ENCODE measurements at regions not wholly inside any gene's neighbourhood (a gene's known extent, or its start where the extent isn't known, plus 50 kb on each side); places are given as distances from the start of the nearest gene placed in this dataset.

- ATAC-seq (ENCODE audit: low read depth in 2 of 2), result no peak
- H3K4me3 ChIP-seq (ENCODE audit: low read depth, low read length), result no peak overlapping the region
- no peaks in the 10 kb centered on the region for H3K4me1 ChIP-seq (ENCODE audit: control insufficient read depth, insufficient read depth, low read length, poor library complexity, severe bottlenecking)
- no peak overlapping the region for H3K27ac ChIP-seq (ENCODE audit: insufficient read depth, low read length, poor library complexity, severe bottlenecking)
- no peak overlapping the region for H3K4me3 Mint-ChIP-seq
- H3K36me3 Mint-ChIP-seq, result no peaks in the 10 kb centered on the region
- peaks cover 0 to 5% of the 10 kb centered on the region in 2 experiments for H3K9me3 ChIP-seq (ENCODE audit: control insufficient read depth in 2 of 2, low read length in 2 of 2)
- peaks cover 3 to 30% (median 11%) of the 10 kb centered on the region in 7 donors for H3K9me3 Mint-ChIP-seq
- no peak overlapping the region for H3K27ac Mint-ChIP-seq
- no peaks in the 10 kb centered on the region for H3K27me3 Mint-ChIP-seq
- no peaks in the 10 kb centered on the region for H3K27me3 ChIP-seq (ENCODE audit: control insufficient read depth, insufficient read depth, low read length)
- H3K36me3 ChIP-seq (ENCODE audit: control insufficient read depth, insufficient read depth, low read length), result no peaks in the 10 kb centered on the region
- no peaks in the 10 kb centered on the region for H3K4me1 Mint-ChIP-seq
- DNase-seq, result no peak
Observed at GRCh38 chr2:116874021-116874420, 940.5 kb upstream of the DDX18 start.

- peaks cover 0 to 39% (median 8%) of the 10 kb centered on the region in 7 donors for H3K9me3 Mint-ChIP-seq
- Histone ChIP-seq H3K36me3 (ENCODE audit: control insufficient read depth, insufficient read depth, low read length) (no peaks in the 10 kb centered on the region), H3K9me3 (ENCODE audit: control insufficient read depth in 2 of 2, low read length in 2 of 2) (peaks cover 0 to 4% of the 10 kb centered on the region in 2 experiments), H3K27ac (ENCODE audit: insufficient read depth, low read length, poor library complexity, severe bottlenecking) (no peak overlapping the region), H3K4me1 (ENCODE audit: control insufficient read depth, insufficient read depth, low read length, poor library complexity, severe bottlenecking) (no peaks in the 10 kb centered on the region), H3K27me3 (ENCODE audit: control insufficient read depth, insufficient read depth, low read length) (no peaks in the 10 kb centered on the region), H3K4me3 (ENCODE audit: low read depth, low read length) (no peak overlapping the region)
- no peak overlapping the region for H3K4me3 Mint-ChIP-seq
- no peak overlapping the region for H3K27ac Mint-ChIP-seq
- no peaks in the 10 kb centered on the region for H3K27me3 Mint-ChIP-seq
- H3K36me3 Mint-ChIP-seq, result no peaks in the 10 kb centered on the region
- ATAC-seq (ENCODE audit: low read depth in 2 of 2) (no peak), DNase-seq (no peak)
- H3K4me1 Mint-ChIP-seq, result no peaks in the 10 kb centered on the region
Observed at GRCh38 chr2:116877274-116877673, 937.2 kb upstream of the DDX18 start.

- Mint-ChIP-seq H3K27me3 (no peaks in the 10 kb centered on the region), H3K9me3 (peaks cover 0 to 34% (median 8%) of the 10 kb centered on the region in 7 donors), H3K36me3 (no peaks in the 10 kb centered on the region), H3K27ac (no peak overlapping the region), H3K4me3 (no peak overlapping the region), H3K4me1 (no peaks in the 10 kb centered on the region)
- Histone ChIP-seq H3K27ac (ENCODE audit: insufficient read depth, low read length, poor library complexity, severe bottlenecking) (no peak overlapping the region), H3K9me3 (ENCODE audit: control insufficient read depth in 2 of 2, low read length in 2 of 2) (peaks cover 0 to 4% of the 10 kb centered on the region in 2 experiments), H3K4me3 (ENCODE audit: low read depth, low read length) (no peak overlapping the region), H3K27me3 (ENCODE audit: control insufficient read depth, insufficient read depth, low read length) (no peaks in the 10 kb centered on the region), H3K36me3 (ENCODE audit: control insufficient read depth, insufficient read depth, low read length) (no peaks in the 10 kb centered on the region), H3K4me1 (ENCODE audit: control insufficient read depth, insufficient read depth, low read length, poor library complexity, severe bottlenecking) (no peaks in the 10 kb centered on the region)
- ATAC-seq (ENCODE audit: low read depth in 2 of 2) (no peak), DNase-seq (no peak)
Observed at GRCh38 chr2:116877944-116878343, 936.5 kb upstream of the DDX18 start.

- H3K4me1 Mint-ChIP-seq, result no peaks in the 10 kb centered on the region
- H3K36me3 ChIP-seq (ENCODE audit: control insufficient read depth, insufficient read depth, low read length), result no peaks in the 10 kb centered on the region
- H3K4me3 ChIP-seq (ENCODE audit: low read depth, low read length), result no peak overlapping the region
- ATAC-seq (ENCODE audit: low read depth in 2 of 2), result no peak
- no peak overlapping the region for H3K27ac ChIP-seq (ENCODE audit: insufficient read depth, low read length, poor library complexity, severe bottlenecking)
- no peak overlapping the region for H3K4me3 Mint-ChIP-seq
- no peak for DNase-seq
- H3K27ac Mint-ChIP-seq, result no peak overlapping the region
- no peaks in the 10 kb centered on the region for H3K9me3 ChIP-seq (ENCODE audit: control insufficient read depth in 2 of 2, low read length in 2 of 2)
- H3K4me1 ChIP-seq (ENCODE audit: control insufficient read depth, insufficient read depth, low read length, poor library complexity, severe bottlenecking), result no peaks in the 10 kb centered on the region
- no peaks in the 10 kb centered on the region for H3K27me3 Mint-ChIP-seq
- no peaks in the 10 kb centered on the region for H3K36me3 Mint-ChIP-seq
- H3K9me3 Mint-ChIP-seq, result peaks cover 0 to 29% (median 6%) of the 10 kb centered on the region in 7 donors
- H3K27me3 ChIP-seq (ENCODE audit: control insufficient read depth, insufficient read depth, low read length), result no peaks in the 10 kb centered on the region
Observed at GRCh38 chr2:116879650-116880160, 934.8 kb upstream of the DDX18 start.

- Mint-ChIP-seq H3K36me3 (no peaks in the 10 kb centered on the region), H3K9me3 (peaks cover 2 to 21% (median 8%) of the 10 kb centered on the region in 7 donors)
Observed at GRCh38 chr2:116891191-116891590, 923.3 kb upstream of the DDX18 start.

GRCh38 chr2:116911540-116911939 is 903.0 kb upstream of the DDX18 start:
- no peak overlapping the region for H3K4me3 Mint-ChIP-seq
- H3K27me3 Mint-ChIP-seq, result no peaks in the 10 kb centered on the region
- H3K36me3 ChIP-seq (ENCODE audit: control insufficient read depth, insufficient read depth, low read length), result no peaks in the 10 kb centered on the region
- no peaks in the 10 kb centered on the region for H3K27me3 ChIP-seq (ENCODE audit: control insufficient read depth, insufficient read depth, low read length)
- H3K4me3 ChIP-seq (ENCODE audit: low read depth, low read length), result no peak overlapping the region
- no peaks in the 10 kb centered on the region for H3K36me3 Mint-ChIP-seq
- no peaks in the 10 kb centered on the region for H3K9me3 ChIP-seq (ENCODE audit: control insufficient read depth in 2 of 2, low read length in 2 of 2)
- peaks cover 1 to 22% (median 7%) of the 10 kb centered on the region in 7 donors for H3K9me3 Mint-ChIP-seq
- DNase-seq, result no peak
- ATAC-seq (ENCODE audit: low read depth in 2 of 2), result no peak
- no peak overlapping the region for H3K27ac Mint-ChIP-seq
- H3K4me1 Mint-ChIP-seq, result no peaks in the 10 kb centered on the region
- H3K27ac ChIP-seq (ENCODE audit: insufficient read depth, low read length, poor library complexity, severe bottlenecking), result no peak overlapping the region
- H3K4me1 ChIP-seq (ENCODE audit: control insufficient read depth, insufficient read depth, low read length, poor library complexity, severe bottlenecking), result no peaks in the 10 kb centered on the region

More at GRCh38 chr2:116891191-116891590, 923.3 kb upstream of the DDX18 start:
- no peak overlapping the region for H3K27ac Mint-ChIP-seq
- H3K27me3 ChIP-seq (ENCODE audit: control insufficient read depth, insufficient read depth, low read length), result no peaks in the 10 kb centered on the region
- no peaks in the 10 kb centered on the region for H3K4me1 ChIP-seq (ENCODE audit: control insufficient read depth, insufficient read depth, low read length, poor library complexity, severe bottlenecking)
- H3K4me3 ChIP-seq (ENCODE audit: low read depth, low read length), result no peak overlapping the region
- no peaks in the 10 kb centered on the region for H3K36me3 ChIP-seq (ENCODE audit: control insufficient read depth, insufficient read depth, low read length)
- DNase-seq (no peak), ATAC-seq (ENCODE audit: low read depth in 2 of 2) (no peak)
- no peak overlapping the region for H3K4me3 Mint-ChIP-seq
- no peaks in the 10 kb centered on the region for H3K27me3 Mint-ChIP-seq
- H3K9me3 ChIP-seq (ENCODE audit: control insufficient read depth in 2 of 2, low read length in 2 of 2), result peaks cover 0 to 5% of the 10 kb centered on the region in 2 experiments
- H3K4me1 Mint-ChIP-seq, result no peaks in the 10 kb centered on the region
- H3K27ac ChIP-seq (ENCODE audit: insufficient read depth, low read length, poor library complexity, severe bottlenecking), result no peak overlapping the region

GRCh38 chr2:116915673-116916072 is 898.8 kb upstream of the DDX18 start:
- Mint-ChIP-seq H3K9me3 (peaks cover 3 to 20% (median 9%) of the 10 kb centered on the region in 7 donors), H3K27ac (no peak overlapping the region), H3K27me3 (no peaks in the 10 kb centered on the region), H3K4me3 (no peak overlapping the region), H3K36me3 (no peaks in the 10 kb centered on the region), H3K4me1 (no peaks in the 10 kb centered on the region)
- ATAC-seq (ENCODE audit: low read depth in 2 of 2), result no peak
- no peak for DNase-seq
- no peaks in the 10 kb centered on the region for H3K27me3 ChIP-seq (ENCODE audit: control insufficient read depth, insufficient read depth, low read length)
- H3K9me3 ChIP-seq (ENCODE audit: control insufficient read depth in 2 of 2, low read length in 2 of 2), result peaks cover 3 to 7% of the 10 kb centered on the region in 2 experiments
- no peaks in the 10 kb centered on the region for H3K36me3 ChIP-seq (ENCODE audit: control insufficient read depth, insufficient read depth, low read length)
- H3K4me3 ChIP-seq (ENCODE audit: low read depth, low read length), result no peak overlapping the region
- H3K4me1 ChIP-seq (ENCODE audit: control insufficient read depth, insufficient read depth, low read length, poor library complexity, severe bottlenecking), result no peaks in the 10 kb centered on the region
- H3K27ac ChIP-seq (ENCODE audit: insufficient read depth, low read length, poor library complexity, severe bottlenecking), result no peak overlapping the region

GRCh38 chr2:116917196-116917595 is 897.3 kb upstream of the DDX18 start:
- H3K36me3 Mint-ChIP-seq, result no peaks in the 10 kb centered on the region
- H3K27ac Mint-ChIP-seq, result no peak overlapping the region
- no peaks in the 10 kb centered on the region for H3K4me1 Mint-ChIP-seq
- Histone ChIP-seq H3K36me3 (ENCODE audit: control insufficient read depth, insufficient read depth, low read length) (no peaks in the 10 kb centered on the region), H3K4me1 (ENCODE audit: control insufficient read depth, insufficient read depth, low read length, poor library complexity, severe bottlenecking) (no peaks in the 10 kb centered on the region), H3K4me3 (ENCODE audit: low read depth, low read length) (no peak overlapping the region), H3K27me3 (ENCODE audit: control insufficient read depth, insufficient read depth, low read length) (no peaks in the 10 kb centered on the region), H3K9me3 (ENCODE audit: control insufficient read depth in 2 of 2, low read length in 2 of 2) (peaks cover 3 to 7% of the 10 kb centered on the region in 2 experiments), H3K27ac (ENCODE audit: insufficient read depth, low read length, poor library complexity, severe bottlenecking) (no peak overlapping the region)
- no peak overlapping the region for H3K4me3 Mint-ChIP-seq
- ATAC-seq (ENCODE audit: low read depth in 2 of 2) (no peak), DNase-seq (no peak)
- H3K27me3 Mint-ChIP-seq, result no peaks in the 10 kb centered on the region
- peaks cover 3 to 21% (median 9%) of the 10 kb centered on the region in 7 donors for H3K9me3 Mint-ChIP-seq
